NCI-H460 (cell line): ENCODE measurements at regions not wholly inside any gene's neighbourhood (a gene's known extent, or its start where the extent isn't known, plus 50 kb on each side); places are given as distances from the start of the nearest gene placed in this dataset.

Experiments used
- DNase-seq: peaks from one replicate; pipeline ENCODE4 v3.0.0-alpha.2; 2016; ENCODE audit warnings: low read depth; ENCODE audit errors: extremely low read depth

DNA sequence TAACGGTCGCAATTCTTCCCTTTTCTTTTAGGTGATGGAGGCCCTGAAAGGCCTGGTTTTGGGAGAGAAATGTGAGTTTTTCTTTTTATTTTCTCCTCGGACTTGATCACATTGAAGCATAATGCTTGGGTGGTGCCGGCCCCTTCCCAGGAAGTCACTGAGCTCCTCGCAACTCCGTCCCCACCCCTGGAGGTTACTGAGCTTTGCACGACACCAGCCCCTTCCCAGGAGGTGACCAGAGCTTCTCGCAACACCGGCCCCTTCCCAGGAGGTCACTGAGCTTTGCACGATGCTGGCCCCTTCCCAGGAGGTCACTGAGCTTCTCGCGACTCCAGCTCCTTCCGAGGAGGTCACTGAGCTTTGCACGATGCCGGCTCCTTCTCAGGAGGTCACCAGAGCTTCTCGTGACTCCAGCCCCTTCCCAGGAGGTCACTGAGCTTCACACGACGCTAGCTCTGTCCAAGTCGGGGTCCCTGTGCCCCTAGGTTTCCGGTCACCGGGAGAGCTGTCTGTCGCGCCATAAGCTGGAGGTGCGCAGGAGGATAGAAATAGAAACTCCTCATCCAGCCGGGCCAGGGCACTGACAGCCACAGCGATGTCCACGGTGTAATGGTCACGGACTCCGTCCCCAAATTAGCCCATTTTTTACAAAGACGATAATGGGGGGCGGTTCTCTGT is 586.4 kb downstream of the BRD1 start:
- no peak for DNase-seq

DNA sequence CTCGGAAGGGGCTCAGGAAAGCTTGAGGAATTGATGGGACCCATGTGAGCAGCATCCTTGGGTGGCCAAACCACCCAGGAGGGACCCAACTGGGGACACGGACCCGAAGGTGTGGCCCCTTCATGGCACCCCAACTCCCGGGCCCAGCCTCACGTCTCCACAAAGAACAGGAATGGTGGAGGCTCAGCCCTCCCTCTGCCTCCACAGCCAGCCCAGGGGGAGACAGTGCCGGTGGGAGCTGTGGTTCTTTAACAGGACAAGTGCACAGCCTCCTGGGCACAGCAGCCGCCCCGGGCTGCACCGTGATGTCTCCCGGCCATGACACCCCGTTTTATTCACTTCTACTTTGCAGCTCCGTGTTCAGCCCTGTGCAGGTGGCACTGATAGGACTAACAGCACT is 587.2 kb downstream of the BRD1 start:
- DNase-seq: no peak

DNA sequence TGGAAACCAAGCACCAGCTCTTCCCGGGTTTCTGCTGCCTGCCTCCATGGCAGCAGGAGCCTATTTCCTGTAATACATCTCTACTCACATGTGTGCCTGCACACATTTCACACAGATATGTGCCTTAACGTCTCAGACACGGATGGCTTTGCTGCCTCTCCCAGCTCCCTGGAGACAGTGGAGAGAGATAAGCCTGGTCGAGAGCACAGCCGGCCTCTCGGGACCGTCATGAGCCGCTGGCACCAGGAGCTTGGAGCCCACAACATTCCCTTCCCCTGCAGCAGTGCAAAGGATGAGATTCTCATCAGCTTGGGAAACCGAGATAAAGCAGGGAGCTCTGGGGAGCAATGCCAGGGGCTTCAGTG is 587.7 kb downstream of the BRD1 start:
- no peak for DNase-seq

DNA sequence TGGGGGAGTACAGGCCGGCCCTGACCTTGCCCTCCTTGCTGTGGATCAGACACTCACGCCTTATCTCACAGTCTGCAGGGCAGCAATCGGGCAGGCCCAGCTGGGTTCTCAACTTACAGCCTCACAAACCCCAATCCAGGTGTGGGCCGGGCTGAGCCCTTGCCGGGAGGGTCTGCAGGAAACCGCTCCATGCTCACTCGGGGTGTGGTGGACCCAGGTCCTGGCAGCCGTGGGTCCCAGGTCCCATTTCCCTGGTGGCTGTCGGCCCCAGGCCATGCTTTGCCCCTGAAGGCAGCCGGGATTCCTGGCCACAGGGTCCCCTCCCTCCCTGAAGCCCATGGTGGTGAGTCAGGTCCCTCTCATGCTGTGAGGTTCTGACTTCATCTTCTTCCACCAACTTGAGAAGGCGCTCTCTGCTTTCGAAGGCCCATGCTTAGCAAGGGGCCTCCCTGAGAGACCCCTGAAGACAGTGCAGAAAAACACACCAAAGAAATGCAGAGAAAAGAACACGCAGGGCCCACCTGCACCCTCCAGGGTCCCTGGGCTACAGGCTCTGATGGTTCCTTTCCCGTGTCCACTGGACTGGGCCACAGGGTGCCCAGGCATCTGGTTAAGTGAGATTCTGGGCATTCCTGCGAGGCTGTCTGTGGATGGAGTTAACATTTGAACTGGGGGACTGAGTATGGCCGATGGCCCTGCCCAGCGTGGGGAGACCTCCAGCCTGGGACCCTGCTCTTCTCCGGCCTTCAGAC is 588.2 kb downstream of the BRD1 start:
- DNase-seq: no peak

DNA sequence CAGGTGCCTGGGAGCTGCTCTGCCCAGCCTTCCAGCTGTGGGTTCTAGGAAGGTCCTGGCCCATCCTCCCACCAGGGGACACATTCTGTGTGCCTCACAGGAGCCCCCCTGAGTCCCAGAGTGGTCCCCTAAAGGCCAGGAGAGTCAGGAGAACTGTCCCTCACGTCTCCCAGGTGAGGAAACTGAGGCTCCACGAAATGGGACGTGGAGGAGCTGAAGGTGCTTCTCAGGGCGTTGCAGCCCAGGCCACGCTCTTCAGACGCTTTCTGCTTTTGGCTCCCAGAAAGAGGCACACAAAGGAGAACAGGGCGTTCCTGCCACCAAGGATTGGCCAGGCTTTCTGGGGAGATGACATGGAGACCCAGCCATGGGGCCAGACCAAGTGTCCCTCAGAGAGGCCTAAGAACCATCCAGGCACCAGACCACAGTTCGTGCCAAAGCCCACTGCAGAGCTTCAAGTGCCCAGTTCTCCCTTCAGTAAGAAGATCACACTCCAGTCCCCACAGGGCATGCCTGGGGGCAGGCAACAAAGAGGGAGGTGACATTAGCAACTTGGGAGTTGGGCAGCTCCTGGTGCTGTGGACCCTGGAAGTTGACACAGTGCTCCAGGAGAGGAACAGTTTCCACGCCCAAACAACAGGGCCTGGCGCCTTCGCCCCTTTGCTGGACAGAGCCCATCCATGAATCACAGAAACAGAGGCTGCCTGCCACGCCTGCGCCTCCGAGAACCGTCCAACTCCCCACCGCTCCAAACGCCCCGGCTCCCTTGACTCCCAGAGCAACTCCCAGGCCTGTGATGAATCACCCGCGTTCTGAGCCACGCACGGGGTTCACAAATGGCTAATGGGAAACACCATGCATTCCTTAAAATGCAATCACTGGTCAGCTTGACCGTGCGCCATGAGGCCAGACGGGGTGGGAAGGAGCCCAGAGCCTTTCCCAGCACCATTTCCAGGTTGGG is 589.2 kb downstream of the BRD1 start:
- DNase-seq: no peak

DNA sequence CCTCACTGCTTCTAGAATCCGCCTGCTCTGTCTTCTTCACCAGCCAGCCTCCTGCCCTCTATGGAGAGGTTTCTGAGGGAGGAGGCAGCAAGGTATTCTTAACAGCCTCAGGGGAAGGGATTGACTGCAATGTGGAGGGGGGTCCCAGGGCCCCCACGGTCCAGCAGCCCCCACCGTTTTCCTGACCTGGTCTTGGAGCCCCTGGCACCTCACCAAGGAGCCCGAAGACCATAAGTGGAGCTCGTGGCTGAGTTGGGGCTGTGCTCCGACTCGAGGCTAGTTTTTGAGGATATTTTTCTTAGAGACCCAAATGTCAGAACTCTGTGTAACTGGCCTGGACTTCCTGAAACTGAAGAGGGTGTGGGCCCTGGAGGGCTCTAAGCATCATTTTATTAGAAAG is 590.0 kb downstream of the BRD1 start:
- DNase-seq: no peak

DNA sequence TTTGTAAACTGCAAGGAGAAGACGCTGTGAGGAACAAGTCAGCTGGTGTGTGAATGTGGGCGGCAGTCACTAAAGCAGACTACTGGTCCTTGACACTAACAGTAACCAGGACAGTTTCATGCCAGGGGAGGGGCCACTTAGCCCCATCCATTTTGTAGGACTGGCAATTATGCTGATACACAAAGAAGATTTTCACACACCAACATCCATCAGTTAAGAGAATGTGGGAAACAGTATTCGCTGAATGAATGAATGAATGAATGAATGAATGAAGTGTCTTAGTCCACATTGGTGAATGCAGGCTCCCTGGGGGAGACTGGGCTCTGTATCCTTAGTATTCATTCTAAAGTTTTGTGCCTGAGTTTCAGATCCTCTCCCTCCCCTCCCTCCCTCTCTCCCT is 590.4 kb downstream of the BRD1 start:
- DNase-seq: no peak

DNA sequence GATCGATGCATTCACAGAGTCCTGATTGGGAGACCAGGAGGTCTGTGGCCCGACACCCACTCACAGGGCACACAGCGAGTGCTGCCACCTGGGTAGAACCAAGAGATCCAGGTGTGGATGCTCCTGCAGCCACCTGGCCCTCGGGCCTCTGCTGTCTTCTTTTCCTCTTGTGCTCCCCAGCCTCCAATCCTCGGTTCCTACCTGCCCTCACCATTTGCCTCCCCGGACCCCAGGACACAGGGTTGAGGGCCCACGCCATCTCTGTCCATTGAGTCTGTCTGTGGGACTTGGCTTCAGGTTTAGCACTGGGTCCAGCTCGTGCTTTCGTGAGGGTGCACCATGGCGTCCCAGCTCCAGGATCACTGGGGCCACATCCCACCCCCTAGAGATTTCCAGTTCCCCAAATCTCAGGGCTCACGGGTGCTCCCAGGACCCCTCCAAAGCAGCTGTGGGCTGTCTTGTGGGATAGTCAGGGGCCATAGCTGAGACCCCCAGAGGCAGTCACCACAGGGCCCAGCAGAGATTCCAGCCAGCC is 591.1 kb downstream of the BRD1 start:
- DNase-seq: no peak

DNA sequence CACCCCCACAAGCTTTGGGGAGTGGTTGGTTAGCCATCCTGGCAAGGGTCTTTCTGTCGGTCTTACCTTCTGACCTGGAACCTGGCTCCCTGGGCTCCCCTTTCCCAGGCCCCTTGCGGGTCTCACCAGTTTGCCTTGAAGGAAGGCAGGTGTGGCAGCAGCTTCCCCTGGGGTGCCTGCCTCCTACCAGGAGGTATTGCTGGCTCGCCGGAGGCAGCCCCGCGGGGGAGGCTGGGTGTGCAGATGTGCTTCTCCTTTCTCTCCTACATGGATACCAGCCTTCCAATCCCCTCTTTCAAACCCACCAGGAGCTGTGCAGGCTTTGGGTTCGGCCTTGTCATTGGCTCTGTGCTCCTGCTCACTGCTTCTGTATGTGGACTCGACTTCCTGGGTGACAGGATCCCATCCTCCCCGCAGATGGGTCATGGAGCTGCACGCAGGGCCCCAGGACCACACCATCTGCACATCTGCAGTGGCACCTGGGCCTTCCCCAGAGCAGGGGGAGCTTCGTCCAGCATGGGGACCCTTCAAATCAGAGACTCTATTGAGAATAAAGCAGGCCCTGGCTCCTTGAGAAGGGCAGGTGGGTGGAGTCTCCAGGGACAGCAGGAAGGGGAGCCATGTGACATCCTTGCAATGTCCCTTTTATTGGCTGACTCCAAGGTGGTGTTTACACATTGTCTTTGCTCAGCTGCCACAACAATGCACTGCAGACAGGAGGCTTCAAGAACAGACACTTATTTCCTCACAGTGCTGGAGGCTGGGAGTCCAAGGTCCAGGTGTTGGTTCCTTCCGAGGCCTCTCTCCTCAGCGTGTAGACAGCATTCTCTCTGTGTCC is 592.0 kb downstream of the BRD1 start:
- DNase-seq: no peak

DNA sequence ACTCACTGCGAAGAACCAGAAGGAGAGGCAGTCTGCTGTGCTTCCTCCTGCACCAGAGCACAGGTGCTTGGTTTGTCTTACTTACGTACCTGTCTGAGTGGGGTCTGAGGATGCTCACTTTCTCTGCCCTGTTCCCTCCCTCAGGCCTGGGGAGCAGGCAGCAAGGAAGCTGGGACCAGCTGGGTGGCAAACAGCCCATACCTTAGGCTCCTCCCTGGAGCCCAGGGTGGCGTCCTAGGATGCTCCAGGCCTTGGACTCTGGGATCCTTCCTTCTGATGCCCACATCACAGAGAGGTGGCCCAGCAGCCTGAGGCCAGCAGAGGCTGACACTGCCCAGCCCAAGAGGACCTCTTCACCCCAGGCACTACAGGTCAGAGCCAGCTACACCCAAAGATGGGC is 593.2 kb downstream of the BRD1 start:
- DNase-seq: no peak

DNA sequence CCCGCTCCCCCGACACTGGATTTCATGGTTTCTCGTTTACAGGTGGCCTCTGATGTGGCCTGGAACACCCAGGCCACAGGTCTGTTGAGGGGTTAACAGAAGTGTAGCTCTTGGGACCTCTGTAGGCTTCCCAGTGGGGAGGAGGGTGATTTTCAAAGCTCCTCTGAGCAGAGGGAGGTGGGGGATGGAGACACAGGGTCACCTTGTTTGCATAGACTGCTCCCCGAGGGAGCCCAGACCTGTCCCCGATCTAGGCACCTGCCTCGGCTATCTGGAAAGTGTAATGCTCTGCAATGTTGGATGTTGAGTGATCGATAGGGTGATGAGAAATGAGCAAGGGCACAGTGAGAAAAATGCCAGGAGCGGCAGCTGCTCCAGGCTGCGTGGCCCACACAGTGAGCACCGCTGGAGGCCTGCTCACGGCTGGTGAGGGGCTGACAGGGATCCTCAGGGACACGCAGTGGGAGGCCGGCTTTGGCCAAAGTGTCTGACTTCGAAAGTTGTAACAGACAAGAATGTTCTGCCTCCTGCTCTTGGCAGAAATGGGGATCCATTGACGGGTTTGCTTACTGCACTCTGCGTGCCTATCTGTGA is 594.1 kb downstream of the BRD1 start:
- DNase-seq: no peak

DNA sequence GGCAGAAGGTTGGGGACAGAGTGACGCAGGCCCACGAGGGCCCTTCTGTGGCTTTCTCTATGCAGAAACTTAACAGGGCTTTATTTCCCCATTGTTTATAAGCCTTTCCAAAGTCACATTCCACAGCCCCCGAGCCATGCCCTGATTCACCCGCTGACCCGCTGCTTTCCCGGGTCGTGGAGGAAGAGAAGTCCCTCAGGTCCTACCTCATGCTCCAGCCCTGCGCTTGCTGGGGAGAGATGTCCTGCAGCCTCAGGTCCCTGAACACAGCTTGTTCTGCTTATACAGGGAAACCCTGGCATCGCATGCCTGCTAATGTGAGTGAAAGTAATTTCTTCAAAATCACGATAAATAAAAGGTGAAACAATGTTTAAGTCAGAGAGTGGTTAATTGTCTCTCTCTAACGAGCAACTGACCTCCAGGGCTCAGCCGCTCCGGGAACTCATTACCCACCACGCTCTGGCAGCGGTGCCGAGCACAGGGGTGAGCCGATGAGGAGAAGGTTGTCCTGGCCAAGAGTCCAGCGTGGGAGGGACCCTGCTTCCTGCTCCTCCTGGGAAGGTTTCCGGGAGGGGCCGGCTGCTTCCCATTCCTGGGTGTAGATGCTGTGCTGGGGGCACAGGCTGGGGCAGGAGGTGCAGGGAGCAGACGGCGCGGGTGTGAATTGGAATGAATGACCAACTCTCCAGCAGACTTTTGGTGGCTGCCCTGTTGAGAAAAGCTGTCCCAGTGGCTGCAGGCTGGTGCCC is 595.2 kb downstream of the BRD1 start:
- DNase-seq: no peak

DNA sequence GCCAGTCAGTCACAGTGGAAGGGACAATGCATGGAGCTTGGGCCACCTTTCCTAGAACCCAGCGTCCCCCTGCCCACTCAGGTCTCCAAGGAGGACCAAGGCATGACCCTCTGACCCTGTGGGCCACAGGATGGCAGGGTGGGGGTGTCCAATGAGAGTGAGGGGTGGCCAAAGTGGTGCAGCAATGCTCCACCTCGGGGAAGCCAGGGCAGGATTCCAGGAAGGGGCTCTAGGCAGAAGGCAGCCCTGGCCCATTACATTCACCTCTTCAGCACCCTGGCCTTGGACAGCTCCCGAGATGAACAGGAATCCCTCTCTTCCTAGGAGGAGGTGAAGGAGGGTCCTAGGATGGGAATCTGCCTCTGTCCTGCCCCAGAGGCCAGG is 597.5 kb downstream of the BRD1 start:
- DNase-seq: no peak

DNA sequence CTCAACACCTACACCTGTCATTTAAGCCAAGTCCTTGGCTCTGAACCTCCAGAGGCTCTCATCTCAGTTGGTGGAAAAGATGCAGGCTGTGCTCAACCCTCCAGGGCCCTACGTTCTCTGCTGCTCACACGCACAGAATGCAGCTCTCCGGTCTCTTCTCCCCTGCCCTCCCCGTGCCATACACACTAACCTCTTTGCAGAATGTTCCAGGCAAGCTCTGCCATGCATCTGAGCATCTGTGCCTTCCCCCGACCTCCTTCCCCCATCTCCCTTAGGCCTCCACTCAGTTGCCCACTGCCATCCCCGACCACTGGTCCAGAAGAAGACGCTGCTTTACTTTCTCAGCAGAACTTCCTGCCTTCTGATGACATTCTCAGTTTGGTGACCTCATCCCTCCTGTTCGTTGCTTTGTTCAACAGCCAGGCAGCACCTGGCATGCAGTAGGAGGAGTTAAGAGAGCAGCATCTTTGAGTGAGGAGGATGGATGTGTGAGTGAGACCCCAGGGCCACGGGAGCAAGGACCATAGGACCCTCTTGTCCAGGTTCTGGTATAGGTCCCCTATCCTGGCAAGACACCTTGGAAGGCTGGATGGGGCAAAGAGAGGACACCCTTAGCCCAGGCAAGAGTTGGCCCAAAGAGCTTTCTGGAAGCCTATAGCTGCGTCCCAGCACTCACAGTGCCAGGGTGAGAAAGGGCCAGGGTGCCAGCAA is 598.0 kb downstream of the BRD1 start:
- DNase-seq: no peak

DNA sequence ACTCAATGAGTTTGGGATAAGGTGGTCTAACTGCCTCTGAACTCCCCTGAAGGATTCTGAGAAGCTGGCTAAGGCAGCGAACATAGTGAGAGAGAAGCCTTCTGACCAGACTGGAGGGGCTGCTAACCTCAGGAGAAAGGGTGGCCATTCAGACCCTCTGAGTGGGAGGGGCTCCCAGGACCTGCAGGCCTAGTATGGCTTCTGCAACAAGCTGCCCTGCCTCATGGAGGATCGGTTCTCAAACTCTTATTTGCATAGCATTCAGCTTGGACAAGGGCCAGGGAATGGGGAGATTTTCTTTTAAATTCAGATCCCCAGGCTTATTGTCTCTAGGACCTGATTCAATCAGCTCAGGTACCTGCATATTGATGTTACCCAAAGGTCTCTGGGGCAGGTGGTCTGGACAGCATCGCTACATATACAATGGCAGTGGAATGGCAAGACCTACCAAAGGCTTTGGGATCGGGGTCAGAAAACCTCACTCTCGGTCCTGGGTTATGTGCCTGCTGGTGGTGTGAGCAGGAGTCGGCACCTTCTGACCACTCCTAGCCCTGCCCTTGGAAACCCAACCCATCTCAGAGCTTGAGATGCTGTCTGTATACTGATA is 599.1 kb downstream of the BRD1 start:
- no peak for DNase-seq

DNA sequence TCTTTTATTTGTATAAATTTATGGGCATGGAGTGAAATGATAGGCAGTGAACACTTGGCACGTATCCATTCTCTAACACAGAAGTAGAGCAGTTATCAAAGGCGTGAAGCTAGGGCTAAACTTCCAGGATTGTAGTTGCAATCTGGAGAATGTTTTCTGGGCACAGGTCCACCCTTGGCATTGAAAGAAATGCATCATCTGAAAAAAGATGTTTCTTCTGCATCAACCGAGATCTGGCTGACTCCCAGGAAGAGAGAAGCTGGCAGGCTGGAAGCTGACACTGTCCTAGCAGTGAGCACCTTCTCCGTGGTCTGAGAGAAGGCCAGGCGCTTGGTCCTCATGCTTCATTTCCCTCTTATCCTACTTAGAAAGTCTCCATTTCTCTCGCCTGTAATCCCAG is 600.0 kb downstream of the BRD1 start:
- no peak for DNase-seq

DNA sequence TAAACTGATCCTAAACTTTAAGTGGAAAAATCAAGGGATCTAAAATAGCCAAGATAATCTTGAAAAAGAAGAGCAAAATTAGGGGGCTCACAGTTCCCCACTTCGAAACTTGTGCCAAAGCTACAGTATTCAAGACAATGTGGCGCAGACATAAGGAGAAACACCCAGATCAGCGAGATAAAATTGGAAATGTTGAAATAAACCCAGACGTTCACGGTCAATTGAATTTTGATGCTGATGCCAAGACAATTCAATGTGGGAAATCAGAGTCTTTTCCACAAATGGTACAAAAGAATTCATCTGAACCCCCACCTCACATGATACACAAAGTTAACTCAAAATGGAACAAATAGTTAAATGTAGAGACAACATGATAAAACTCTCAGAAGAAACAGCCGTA is 601.6 kb downstream of the BRD1 start:
- no peak for DNase-seq

DNA sequence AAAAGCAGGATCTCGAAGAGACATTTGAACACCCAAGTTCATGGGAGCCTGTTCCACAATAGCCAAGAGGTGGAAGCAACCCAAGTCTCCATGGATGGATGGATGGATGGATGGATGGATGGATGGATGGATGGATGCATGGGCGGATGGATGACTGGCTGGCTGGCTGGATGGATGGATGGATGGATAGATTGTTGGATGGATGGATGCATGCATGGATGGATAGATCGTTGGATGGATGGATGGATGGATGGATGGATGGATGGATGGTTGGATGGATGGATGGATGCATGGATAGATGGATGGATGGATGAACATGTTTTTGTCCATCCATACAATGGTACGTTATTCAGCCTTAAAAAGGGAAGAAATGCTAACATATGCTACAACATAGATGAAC is 603.4 kb downstream of the BRD1 start:
- DNase-seq: no peak
